ENCODE measurements at regions not wholly inside any gene's neighbourhood (a gene's known extent, or its start where the extent isn't known, plus 50 kb on each side); places are given as distances from the start of the nearest gene placed in this dataset.
"Not testable (repeated sequence)": the region's sequence is repeated elsewhere in the genome, so short reads cannot be mapped to it uniquely, and the experiment has no call there.

DNA sequence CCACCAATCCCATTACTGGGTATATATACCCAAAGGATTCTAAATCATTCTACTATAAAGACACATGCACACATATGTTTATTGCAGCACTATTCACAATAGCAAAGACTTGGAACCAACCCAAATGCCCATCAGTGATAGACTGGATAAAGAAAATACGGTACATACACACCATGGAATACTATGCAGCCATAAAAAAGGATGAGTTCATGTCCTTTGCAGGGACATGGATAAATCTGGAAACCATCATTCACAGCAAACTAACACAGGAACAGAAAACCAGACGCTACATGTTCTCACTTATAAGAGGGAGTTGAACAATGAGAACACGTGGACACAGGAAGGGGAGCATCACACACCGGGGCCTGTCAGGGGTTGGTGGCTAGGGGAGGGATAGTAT lies 154.3 kb downstream of the TPBG start:
- TF ChIP-seq, protein P1, sequence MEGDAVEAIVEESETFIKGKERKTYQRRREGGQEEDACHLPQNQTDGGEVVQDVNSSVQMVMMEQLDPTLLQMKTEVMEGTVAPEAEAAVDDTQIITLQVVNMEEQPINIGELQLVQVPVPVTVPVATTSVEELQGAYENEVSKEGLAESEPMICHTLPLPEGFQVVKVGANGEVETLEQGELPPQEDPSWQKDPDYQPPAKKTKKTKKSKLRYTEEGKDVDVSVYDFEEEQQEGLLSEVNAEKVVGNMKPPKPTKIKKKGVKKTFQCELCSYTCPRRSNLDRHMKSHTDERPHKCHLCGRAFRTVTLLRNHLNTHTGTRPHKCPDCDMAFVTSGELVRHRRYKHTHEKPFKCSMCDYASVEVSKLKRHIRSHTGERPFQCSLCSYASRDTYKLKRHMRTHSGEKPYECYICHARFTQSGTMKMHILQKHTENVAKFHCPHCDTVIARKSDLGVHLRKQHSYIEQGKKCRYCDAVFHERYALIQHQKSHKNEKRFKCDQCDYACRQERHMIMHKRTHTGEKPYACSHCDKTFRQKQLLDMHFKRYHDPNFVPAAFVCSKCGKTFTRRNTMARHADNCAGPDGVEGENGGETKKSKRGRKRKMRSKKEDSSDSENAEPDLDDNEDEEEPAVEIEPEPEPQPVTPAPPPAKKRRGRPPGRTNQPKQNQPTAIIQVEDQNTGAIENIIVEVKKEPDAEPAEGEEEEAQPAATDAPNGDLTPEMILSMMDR (conservative IDR thresholded peaks at IDR 0.05), result not testable (repeated sequence)
- not testable (repeated sequence) for TF ChIP-seq ZFX (IDR thresholded peaks at IDR 0.05)

Data from C4-2B (cell line).